HG03432 (cell line): ENCODE measurements at regions not wholly inside any gene's neighbourhood (a gene's known extent, or its start where the extent isn't known, plus 50 kb on each side); places are given as distances from the start of the nearest gene placed in this dataset.

Experiments used
- ATAC-seq: cut with Tn5 transposase; IDR thresholded peaks from one replicate; pipeline ENCODE4 v1.9.1; 2021; ENCODE audit warnings: mild to moderate bottlenecking, moderate library complexity; ENCODE audit not compliant: unreplicated experiment

- ATAC-seq, result no peak
Measured at GRCh38 chrX:149992918-149993317, 54.6 kb upstream of the EOLA2 start.

GRCh38 chrX:149993989-149994388, 55.7 kb upstream of the EOLA2 start:
- no peak for ATAC-seq

- no peak for ATAC-seq
Measured at GRCh38 chrX:149996515-149996914, 58.2 kb upstream of the EOLA2 start.

- no peak for ATAC-seq
Measured at GRCh38 chrX:150005027-150005426, 66.7 kb upstream of the EOLA2 start.

GRCh38 chrX:150007356-150007755, 69.1 kb upstream of the EOLA2 start:
- no peak for ATAC-seq

- no peak for ATAC-seq
Measured at GRCh38 chrX:150012647-150013381, 74.5 kb upstream of the EOLA2 start.

- no peak for ATAC-seq
Measured at GRCh38 chrX:150014525-150014924, 76.2 kb upstream of the EOLA2 start.

- ATAC-seq, result no peak
Measured at GRCh38 chrX:150017868-150018267, 79.6 kb upstream of the EOLA2 start.

- no peak for ATAC-seq
Measured at GRCh38 chrX:150018931-150019361, 80.7 kb upstream of the EOLA2 start.

- peak; percentile 45 for ATAC-seq
Measured at GRCh38 chrX:150028692-150029091, 90.4 kb upstream of the EOLA2 start.

GRCh38 chrX:150032742-150033141, 94.5 kb upstream of the EOLA2 start:
- no peak for ATAC-seq

GRCh38 chrX:150034788-150035187, 96.5 kb upstream of the EOLA2 start:
- ATAC-seq, result no peak

- ATAC-seq, result no peak
Measured at GRCh38 chrX:150035531-150035930, 97.2 kb upstream of the EOLA2 start.

GRCh38 chrX:150036181-150036580, 97.9 kb upstream of the EOLA2 start:
- ATAC-seq, result no peak

- no peak for ATAC-seq
Measured at GRCh38 chrX:150036641-150037040, 98.3 kb upstream of the EOLA2 start.

GRCh38 chrX:150037041-150037440, 98.8 kb upstream of the EOLA2 start:
- no peak for ATAC-seq

GRCh38 chrX:150038315-150038714, 100.0 kb upstream of the EOLA2 start:
- ATAC-seq, result no peak

- ATAC-seq, result no peak
Measured at GRCh38 chrX:150038986-150039599, 100.8 kb upstream of the EOLA2 start.

- no peak for ATAC-seq
Measured at GRCh38 chrX:150041208-150041607, 102.9 kb upstream of the EOLA2 start.

GRCh38 chrX:150044556-150044955, 106.3 kb upstream of the EOLA2 start:
- no peak for ATAC-seq

- ATAC-seq, result no peak
Measured at GRCh38 chrX:150047818-150048217, 109.5 kb upstream of the EOLA2 start.

- no peak for ATAC-seq
Measured at GRCh38 chrX:150049647-150050046, 111.4 kb upstream of the EOLA2 start.

- no peak for ATAC-seq
Measured at GRCh38 chrX:150050387-150050786, 112.1 kb upstream of the EOLA2 start.
